HepG2 (cell line): ENCODE measurements at regions not wholly inside any gene's neighbourhood (a gene's known extent, or its start where the extent isn't known, plus 50 kb on each side); places are given as distances from the start of the nearest gene placed in this dataset.

Experiments used
- ATAC-seq: fragments of 200-7000 bp; cut with Tn5 transposase; 3 replicates; pipeline ENCODE4 v1.9.1; 2020; ENCODE audit warnings: mild to moderate bottlenecking, moderate library complexity
- BruUV-seq: library from RNA; stranded (reverse); fragments of 400-500 nt; replicated peaks from 2 replicates; lab custom pipeline; 2021; lab: Mats Ljungman, UMichigan
- CTCF ChIA-PET: fragments of 300-600 bp; formaldehyde crosslinking; extraction: SDS; loops from one replicate; lab custom pipeline; 2021; ENCODE audit warnings: low total read pairs, inconsistent platforms, low intra/inter-chr PET ratio; lab: Yijun Ruan, JAX
- POLR2A ChIA-PET: fragments of 350-600 bp; sonication (Branson Sonifier 250); formaldehyde crosslinking; loops from one replicate; lab custom pipeline; 2020; ENCODE audit warnings: antibody characterized with exemption, inconsistent platforms; lab: Yijun Ruan, JAX
- DNase-seq: peaks from one replicate; pipeline ENCODE4 v3.0.0-alpha.2; 2015; ENCODE audit warnings: low spot score
- FAIRE-seq: peaks from 3 replicates; lab custom pipeline; 2011; peaks lifted over from hg19 to GRCh38; lab: Jason Lieb, UNC
- H2AFZ ChIP-seq: one replicate; pipeline ENCODE4 v1.6.1; 2011; ENCODE audit warnings: low read length, inconsistent platforms
- H3K27ac ChIP-seq: fragments of 300-600 bp; 3 replicates; pipeline ENCODE4 v1.8.0; 2011; ENCODE audit warnings: mixed run types, mild to moderate bottlenecking, mixed read lengths, low read length, inconsistent platforms; ENCODE audit not compliant: insufficient read depth; ENCODE audit errors: extremely low read length
- H3K27me3 ChIP-seq, 2 experiments: fragments of 200-600 bp in 1 of 2; 2 replicates in 1 of 2; 3 replicates in 1 of 2; pipeline versions ENCODE4 v1.6.0 to v1.8.0; 2011; ENCODE audit warnings: low read length in 2 of 2, mild to moderate bottlenecking in 2 of 2, moderate library complexity in 2 of 2, inconsistent platforms in 1 of 2; ENCODE audit not compliant: insufficient read depth in 2 of 2, control insufficient read depth in 1 of 2
- H3K36me3 ChIP-seq, 2 experiments: fragments of 200-600 bp in 1 of 2; replicated peaks in 1 of 2; 2 replicates in 1 of 2; 3 replicates in 1 of 2; pipeline versions ENCODE4 v1.5.1 to v1.8.0; 2011; ENCODE audit warnings: low read length in 2 of 2, inconsistent platforms in 1 of 2; ENCODE audit not compliant: insufficient read depth in 2 of 2, control insufficient read depth in 1 of 2
- H3K4me1 ChIP-seq: 2 replicates; pipeline ENCODE4 v1.5.1; 2012; ENCODE audit warnings: low read length, inconsistent platforms; ENCODE audit not compliant: insufficient read depth
- H3K4me2 ChIP-seq: 2 replicates; pipeline ENCODE4 v1.6.0; 2011; ENCODE audit warnings: low read depth, low read length, inconsistent platforms
- H3K4me3 ChIP-seq, 3 experiments: fragments of 200-600 bp in 1 of 3; sonication (generic), shearing (Covaris generic) in 1 of 3; replicated peaks in 1 of 3; 2 replicates each; pipeline ENCODE4 v1.5.1; 2011 to 2016; ENCODE audit warnings: low read length in 3 of 3, inconsistent platforms in 2 of 3, low read depth in 2 of 3, mild to moderate bottlenecking in 2 of 3, control low read depth in 1 of 3, mixed read lengths in 1 of 3; ENCODE audit not compliant: insufficient read depth in 1 of 3
- H3K79me2 ChIP-seq: one replicate; pipeline ENCODE4 v1.6.1; 2011; ENCODE audit warnings: low read length, inconsistent platforms; ENCODE audit not compliant: insufficient read depth
- H3K9ac ChIP-seq: 2 replicates; pipeline ENCODE4 v1.6.0; 2011; ENCODE audit warnings: mild to moderate bottlenecking, low read depth, low read length, inconsistent platforms; ENCODE audit not compliant: insufficient read depth
- H3K9me3 ChIP-seq: 2 replicates; pipeline ENCODE4 v1.5.1; 2012; ENCODE audit warnings: mild to moderate bottlenecking, low read length
- H4K20me1 ChIP-seq: 2 replicates; pipeline ENCODE4 v1.6.0; 2011; ENCODE audit warnings: inconsistent platforms, mild to moderate bottlenecking, low read length, moderate library complexity; ENCODE audit not compliant: insufficient read depth
- CEBPG ChIP-seq: IDR thresholded peaks from 2 replicates; pipeline ENCODE4 v1.6.1; 2016
- DMTF1 ChIP-seq: sonication (generic); formaldehyde crosslinking; IDR thresholded peaks from 2 replicates; pipeline ENCODE4 v1.4.0; 2020; ENCODE audit warnings: mild to moderate bottlenecking, missing genetic modification reagents
- FOXK2 ChIP-seq: fragments of 450-650 bp; IDR thresholded peaks from 2 replicates; pipeline ENCODE4 v1.6.1; 2016
- HDAC1 ChIP-seq: sonication (generic); formaldehyde crosslinking; IDR thresholded peaks from 2 replicates; pipeline ENCODE4 v1.5.1; 2020; ENCODE audit warnings: mild to moderate bottlenecking, missing genetic modification reagents
- JUNB ChIP-seq: sonication (generic); formaldehyde crosslinking; IDR thresholded peaks from 2 replicates; pipeline ENCODE4 v1.8.0; 2022; ENCODE audit warnings: missing genetic modification reagents, mild to moderate bottlenecking, borderline replicate concordance
- MAFF ChIP-seq: IDR thresholded peaks from 2 replicates; pipeline ENCODE4 v1.6.1; 2011; ENCODE audit warnings: low read depth, low read length, improper control_type of control experiment
- MXD3 ChIP-seq: IDR thresholded peaks from 2 replicates; pipeline ENCODE4 v1.6.1; 2016; ENCODE audit warnings: mild to moderate bottlenecking, missing biosample characterization, missing genetic modification reagents
- SAFB2 ChIP-seq: sonication (generic); formaldehyde crosslinking; IDR thresholded peaks from 2 replicates; pipeline ENCODE4 v1.5.1; 2020; ENCODE audit warnings: missing genetic modification reagents, low read depth, mild to moderate bottlenecking, borderline replicate concordance
- ZBTB49 ChIP-seq: sonication (generic); formaldehyde crosslinking; IDR thresholded peaks from 2 replicates; pipeline ENCODE4 v1.4.0; 2020; ENCODE audit warnings: missing genetic modification reagents, borderline replicate concordance
- ZNF552 ChIP-seq: sonication (generic); formaldehyde crosslinking; IDR thresholded peaks from 2 replicates; pipeline ENCODE4 v1.9.0; 2022; ENCODE audit warnings: missing genetic modification reagents, mild to moderate bottlenecking, borderline replicate concordance
- ZNF740 ChIP-seq: sonication (generic); formaldehyde crosslinking; IDR thresholded peaks from 2 replicates; pipeline ENCODE4 v1.4.0; 2020; ENCODE audit warnings: missing genetic modification reagents
- ZNF777 ChIP-seq: sonication (generic); formaldehyde crosslinking; IDR thresholded peaks from 2 replicates; pipeline ENCODE4 v1.4.0; 2020; ENCODE audit warnings: missing genetic modification reagents
- ZNF780A ChIP-seq: sonication (generic); formaldehyde crosslinking; IDR thresholded peaks from 2 replicates; pipeline ENCODE4 v1.8.0; 2022; ENCODE audit warnings: mild to moderate bottlenecking, missing genetic modification reagents, moderate library complexity
- ZNF879 ChIP-seq: sonication (generic); formaldehyde crosslinking; IDR thresholded peaks from 2 replicates; pipeline ENCODE4 v1.8.1; 2023; ENCODE audit warnings: missing genetic modification reagents
- WGBS: methylation state at CpG from one replicate; pipeline ENCODE4 v1.1.6; 2017; ENCODE audit warnings: low lambda C conversion rate; 5-methylcytosine and 5-hydroxymethylcytosine counted together
- in situ Hi-C: cut with HindIII; loops from 2 replicates; pipeline ENCODE4 v1.10.0; 2017; ENCODE audit warnings: low pct_unique_long_range_greater_than_20kb; ENCODE audit not compliant: extremely low pct_ligation_motif_present
- intact Hi-C: fragments of 100-400 bp; cut with micrococcal nuclease; formaldehyde crosslinking; loops from one replicate; pipeline ENCODE4 v1.10.0; 2022; ENCODE audit not compliant: unreplicated experiment

GRCh38 chr12:20144341-20144740 lies 224.0 kb upstream of the PDE3A start (continued):
- no peak for TF ChIP-seq MAFF
- TF ChIP-seq ZNF552 (CRISPR knock-in tag): no peak
- TF ChIP-seq ZBTB49 (CRISPR knock-in tag): no peak
- no peak for TF ChIP-seq ZNF740 (CRISPR knock-in tag)
- TF ChIP-seq ZNF879 (CRISPR knock-in tag): no peak

GRCh38 chr12:20148241-20148640 lies 220.1 kb upstream of the PDE3A start:
- H3K4me1 ChIP-seq: no peaks in the 10 kb centered on the region
- no peaks in the 10 kb centered on the region for H3K27me3 ChIP-seq
- no peak overlapping the region for H2AFZ ChIP-seq
- DNase-seq: no peak
- POLR2A ChIA-PET: no interaction called here
- H4K20me1 ChIP-seq: no peaks in the 10 kb centered on the region
- in situ Hi-C loops: no loop called here
- H3K27ac ChIP-seq: no peak overlapping the region
- no peak for ATAC-seq
- no peak for FAIRE-seq
- 5% methylated on average over 1 of the region's 1 CpG for WGBS
- H3K9me3 ChIP-seq: no peaks in the 10 kb centered on the region
- H3K4me3 ChIP-seq: no peak overlapping the region
- CTCF ChIA-PET: no interaction called here
- H3K4me2 ChIP-seq: no peak overlapping the region
- no peak overlapping the region for H3K9ac ChIP-seq
- H3K79me2 ChIP-seq: no peaks in the 10 kb centered on the region
- intact Hi-C loops: no loop called here
- H3K36me3 ChIP-seq: no peaks in the 10 kb centered on the region
- BruUV-seq: no TSS peak
- TF ChIP-seq HDAC1 (CRISPR knock-in tag) (no peak), JUNB (CRISPR knock-in tag) (no peak), ZNF780A (no peak), CEBPG (CRISPR knock-in tag) (no peak), MXD3 (CRISPR knock-in tag) (no peak), SAFB2 (CRISPR knock-in tag) (no peak), DMTF1 (CRISPR knock-in tag) (no peak), FOXK2 (no peak), ZNF777 (no peak)
